ACC112 (cell line): ENCODE measurements at regions not wholly inside any gene's neighbourhood (a gene's known extent, or its start where the extent isn't known, plus 50 kb on each side); places are given as distances from the start of the nearest gene placed in this dataset.
"Not testable (repeated sequence)": the region's sequence is repeated elsewhere in the genome, so short reads cannot be mapped to it uniquely, and the experiment has no call there.

Source experiments
- H2AFZ ChIP-seq: fragments of 200-600 bp; sonication (generic); one replicate; pipeline ENCODE4 v1.6.0; 2017; ENCODE audit warnings: antibody characterized with exemption, low read length; ENCODE audit not compliant: unreplicated experiment
- H3K27ac ChIP-seq: fragments of 200-600 bp; sonication (generic); 2 replicates; pipeline ENCODE4 v1.5.1; 2014; ENCODE audit warnings: low read depth, mild to moderate bottlenecking, antibody characterized with exemption, low read length, moderate library complexity
- H3K27me3 ChIP-seq: fragments of 200-600 bp; sonication (generic); 2 replicates; pipeline ENCODE4 v1.6.1; 2014; ENCODE audit warnings: mild to moderate bottlenecking, antibody characterized with exemption, low read length, moderate library complexity, mixed read lengths; ENCODE audit not compliant: insufficient read depth
- H3K36me3 ChIP-seq: fragments of 200-600 bp; sonication (generic); 2 replicates; pipeline ENCODE4 v1.6.1; 2016; ENCODE audit warnings: mild to moderate bottlenecking, antibody characterized with exemption, low read length, moderate library complexity, mixed read lengths; ENCODE audit not compliant: insufficient read depth
- H3K4me1 ChIP-seq: fragments of 200-600 bp; sonication (generic); one replicate; pipeline ENCODE4 v1.6.1; 2016; ENCODE audit warnings: low read length, mixed read lengths; ENCODE audit not compliant: insufficient read depth, unreplicated experiment, control insufficient read depth
- H3K4me3 ChIP-seq: fragments of 200-600 bp; sonication (generic); 2 replicates; pipeline ENCODE4 v1.5.1; 2014; ENCODE audit warnings: mild to moderate bottlenecking, low read depth, low read length
- H3K79me2 ChIP-seq: fragments of 200-600 bp; sonication (generic); one replicate; pipeline ENCODE4 v1.6.0; 2016; ENCODE audit warnings: low read length; ENCODE audit not compliant: control insufficient read depth, unreplicated experiment, insufficient read depth

- H3K4me1 ChIP-seq, H3K79me2 ChIP-seq, H3K27ac ChIP-seq, H3K4me3 ChIP-seq, H2AFZ ChIP-seq, H3K27me3 ChIP-seq, H3K36me3 ChIP-seq: not testable (repeated sequence)
Measured at GRCh38 chr15:22519213-22519612, 60.5 kb downstream of the GOLGA6L22 start.

DNA sequence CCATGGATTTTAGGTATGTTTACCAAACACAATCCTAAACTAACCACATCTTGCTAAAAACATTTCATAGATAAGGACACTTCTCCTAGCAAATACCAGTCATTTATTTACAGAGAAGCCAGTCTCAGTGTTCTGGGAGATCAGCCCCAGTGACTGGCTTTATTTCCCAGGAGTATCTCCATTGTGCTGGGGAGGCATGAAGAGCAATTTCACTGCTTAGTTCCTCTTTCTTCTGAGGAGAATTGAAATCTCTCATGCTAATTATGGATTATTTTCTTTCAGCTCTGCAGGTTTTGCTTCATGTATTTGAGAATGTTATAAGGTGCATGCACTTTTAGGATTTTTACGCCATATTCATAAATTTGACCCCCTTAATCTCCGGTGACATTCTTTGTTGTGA, 67.8 kb downstream of the GOLGA6L22 start:
- not testable (repeated sequence) for H3K36me3 ChIP-seq, H2AFZ ChIP-seq, H3K27me3 ChIP-seq, H3K4me1 ChIP-seq, H3K27ac ChIP-seq, H3K4me3 ChIP-seq, H3K79me2 ChIP-seq

- H3K27me3 ChIP-seq, H3K27ac ChIP-seq, H3K79me2 ChIP-seq, H3K36me3 ChIP-seq, H2AFZ ChIP-seq, H3K4me3 ChIP-seq, H3K4me1 ChIP-seq: not testable (repeated sequence)
Measured at GRCh38 chr15:22527016-22527415, 68.3 kb downstream of the GOLGA6L22 start.

GRCh38 chr15:22529200-22529599, 70.5 kb downstream of the GOLGA6L22 start:
- not testable (repeated sequence) for H3K36me3 ChIP-seq

DNA sequence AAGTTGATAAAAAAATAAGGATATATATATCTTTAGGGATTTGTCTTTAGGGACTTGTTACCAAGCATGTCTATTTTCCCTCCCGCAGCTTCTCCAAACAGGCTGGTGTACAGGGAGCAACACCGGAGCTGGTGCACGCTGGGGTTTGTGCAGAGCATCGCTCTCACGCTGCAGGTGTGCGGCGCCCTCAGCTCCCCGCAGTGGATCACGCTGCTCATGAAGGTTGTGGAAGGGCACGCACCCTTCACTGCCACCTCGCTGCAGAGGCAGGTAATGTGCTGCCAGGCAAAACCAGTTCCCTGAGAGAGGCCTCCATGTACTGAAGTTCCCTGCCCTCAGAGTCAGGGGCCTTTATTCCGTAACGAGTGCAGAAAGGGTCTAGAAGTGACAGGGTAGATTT, 101.0 kb downstream of the GOLGA6L22 start:
- not testable (repeated sequence) for H3K79me2 ChIP-seq, H3K27ac ChIP-seq, H3K4me3 ChIP-seq, H3K27me3 ChIP-seq, H2AFZ ChIP-seq, H3K4me1 ChIP-seq, H3K36me3 ChIP-seq

More at GRCh38 chr15:22529200-22529599, 70.5 kb downstream of the GOLGA6L22 start:
- not testable (repeated sequence) for H3K4me3 ChIP-seq, H3K27me3 ChIP-seq, H2AFZ ChIP-seq, H3K4me1 ChIP-seq, H3K27ac ChIP-seq, H3K79me2 ChIP-seq

GRCh38 chr15:22561716-22562115, 103.0 kb downstream of the GOLGA6L22 start:
- H3K4me3 ChIP-seq, H3K79me2 ChIP-seq, H3K4me1 ChIP-seq, H3K36me3 ChIP-seq, H2AFZ ChIP-seq, H3K27ac ChIP-seq, H3K27me3 ChIP-seq: not testable (repeated sequence)

DNA sequence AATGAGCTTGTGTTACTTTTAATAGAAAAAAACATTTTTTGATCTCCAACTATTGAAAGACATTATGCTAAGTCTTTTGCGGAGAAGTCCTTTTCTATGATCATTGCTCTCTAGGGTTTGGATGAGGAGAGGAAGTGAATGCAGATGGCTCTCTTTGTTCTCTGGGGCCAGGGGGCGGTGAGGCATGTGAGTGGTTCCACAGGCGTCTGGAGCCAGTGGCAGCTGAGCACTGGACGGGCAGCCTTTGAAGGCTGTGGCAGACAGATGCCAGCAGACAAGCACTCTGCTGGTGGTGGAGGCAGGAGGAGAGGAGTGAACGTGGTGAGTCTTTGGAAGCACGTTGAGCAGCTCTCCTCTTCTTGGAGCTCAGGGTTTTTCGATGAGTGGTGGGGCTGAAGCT, 107.8 kb downstream of the GOLGA6L22 start:
- not testable (repeated sequence) for H3K4me3 ChIP-seq, H2AFZ ChIP-seq, H3K27ac ChIP-seq, H3K36me3 ChIP-seq, H3K27me3 ChIP-seq, H3K4me1 ChIP-seq, H3K79me2 ChIP-seq

DNA sequence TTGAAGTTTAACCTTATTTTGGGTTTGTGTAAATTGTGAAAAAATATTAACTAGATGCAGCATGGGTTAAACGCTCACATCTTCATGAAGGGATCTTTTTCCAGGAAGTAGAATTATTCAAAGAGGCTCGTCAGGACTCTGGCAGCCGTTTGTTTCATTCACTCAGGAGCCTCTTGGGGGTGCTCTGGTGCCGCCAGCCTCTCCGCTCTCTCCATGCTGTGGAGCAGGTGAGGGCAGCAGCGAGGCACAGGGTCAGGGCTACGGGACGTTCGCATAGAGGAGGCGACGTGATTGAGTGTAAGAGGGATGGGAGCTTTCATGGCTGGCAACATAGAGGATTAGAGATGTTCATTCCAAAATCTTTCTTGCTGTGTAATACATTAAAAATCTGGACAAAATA, 110.8 kb downstream of the GOLGA6L22 start:
- not testable (repeated sequence) for H3K79me2 ChIP-seq, H3K4me1 ChIP-seq, H2AFZ ChIP-seq, H3K4me3 ChIP-seq, H3K27ac ChIP-seq, H3K27me3 ChIP-seq, H3K36me3 ChIP-seq

DNA sequence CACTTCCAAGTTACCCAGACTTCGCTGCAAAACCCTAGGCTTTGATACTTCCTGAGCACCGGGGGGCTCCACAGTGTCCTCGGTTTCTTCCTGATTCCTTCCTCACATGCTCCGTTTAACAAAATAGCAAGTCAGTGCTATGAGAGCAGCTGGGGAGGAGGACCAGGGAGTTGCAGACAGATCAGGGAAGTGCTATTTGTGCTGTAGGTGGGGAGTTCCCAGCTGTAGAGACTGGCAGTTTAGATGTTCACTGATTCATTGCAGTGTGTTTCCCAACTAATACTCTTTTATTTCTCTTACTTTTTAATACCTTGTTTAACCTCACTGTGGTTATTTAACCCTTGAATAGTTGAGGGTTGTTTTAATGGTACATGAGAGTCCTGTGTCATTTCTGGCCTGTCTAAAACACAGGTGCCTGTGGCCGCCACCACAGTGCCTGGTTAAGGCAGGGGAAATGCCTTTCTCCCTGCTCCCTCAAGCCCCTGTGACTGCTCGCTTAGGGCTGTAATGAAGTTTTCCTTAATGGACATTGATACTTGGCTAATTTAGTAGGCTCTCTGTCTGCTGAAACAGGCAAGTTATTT, 113.5 kb downstream of the GOLGA6L22 start:
- H3K4me1 ChIP-seq, H3K27ac ChIP-seq, H2AFZ ChIP-seq, H3K79me2 ChIP-seq, H3K27me3 ChIP-seq, H3K36me3 ChIP-seq, H3K4me3 ChIP-seq: not testable (repeated sequence)

DNA sequence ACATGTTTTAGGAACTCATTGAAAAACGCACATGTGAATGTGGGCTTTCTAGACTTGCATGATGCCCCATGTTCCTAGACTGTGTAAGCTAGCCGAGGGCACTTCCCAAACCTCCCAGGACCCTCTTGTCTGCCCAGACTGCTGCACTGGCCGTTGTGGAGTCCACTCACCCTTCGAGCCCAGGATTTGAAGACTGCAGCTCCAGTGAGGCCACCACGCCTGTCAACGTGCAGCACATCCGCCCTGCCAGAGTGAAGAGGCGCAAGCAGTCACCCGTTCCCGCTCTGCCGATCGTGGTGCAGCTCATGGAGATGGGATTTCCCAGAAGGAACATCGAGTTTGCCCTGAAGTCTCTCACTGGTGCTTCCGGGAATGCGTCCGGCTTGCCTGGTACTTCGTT, 114.1 kb downstream of the GOLGA6L22 start:
- not testable (repeated sequence) for H3K36me3 ChIP-seq, H3K4me1 ChIP-seq, H3K79me2 ChIP-seq, H2AFZ ChIP-seq, H3K27ac ChIP-seq, H3K27me3 ChIP-seq, H3K4me3 ChIP-seq

- not testable (repeated sequence) for H3K4me1 ChIP-seq, H3K36me3 ChIP-seq, H3K27ac ChIP-seq, H3K4me3 ChIP-seq, H3K27me3 ChIP-seq, H2AFZ ChIP-seq, H3K79me2 ChIP-seq
Measured at GRCh38 chr15:22577828-22578227, 119.1 kb downstream of the GOLGA6L22 start.

DNA sequence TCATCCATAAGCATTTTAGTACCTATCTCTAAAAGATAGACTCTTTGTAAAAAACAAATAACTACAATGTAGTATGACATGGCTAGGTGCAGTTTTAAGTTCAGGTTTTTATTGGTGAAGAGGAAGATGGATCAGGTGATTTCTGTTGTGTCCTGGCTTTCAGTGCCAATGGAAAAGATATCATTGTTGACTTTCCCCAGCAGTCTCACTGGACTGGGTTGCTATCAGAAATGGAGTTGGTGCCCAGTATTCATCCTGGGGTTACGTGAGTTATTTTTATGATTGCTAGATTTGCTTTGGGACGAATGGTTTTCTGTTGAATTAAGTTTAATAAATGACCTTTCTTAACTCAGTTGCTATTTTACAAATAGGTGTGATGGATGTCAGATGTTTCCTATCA, 120.5 kb downstream of the GOLGA6L22 start:
- H3K4me1 ChIP-seq, H3K27me3 ChIP-seq, H3K36me3 ChIP-seq, H3K79me2 ChIP-seq, H2AFZ ChIP-seq, H3K4me3 ChIP-seq, H3K27ac ChIP-seq: not testable (repeated sequence)
